GM12872 (cell line): ENCODE measurements at regions not wholly inside any gene's neighbourhood (a gene's known extent, or its start where the extent isn't known, plus 50 kb on each side); places are given as distances from the start of the nearest gene placed in this dataset.

Source experiments
- TF ChIP-seq, protein P1 (sequence below): IDR thresholded peaks from 3 replicates; pipeline ENCODE4 v1.5.1; 2011; ENCODE audit warnings: low read depth, mild to moderate bottlenecking, low read length, moderate library complexity; ENCODE audit not compliant: insufficient read depth

GRCh38 chr1:34610063-34610462 is 144.8 kb upstream of the GJB5 start:
- TF ChIP-seq, protein P1, sequence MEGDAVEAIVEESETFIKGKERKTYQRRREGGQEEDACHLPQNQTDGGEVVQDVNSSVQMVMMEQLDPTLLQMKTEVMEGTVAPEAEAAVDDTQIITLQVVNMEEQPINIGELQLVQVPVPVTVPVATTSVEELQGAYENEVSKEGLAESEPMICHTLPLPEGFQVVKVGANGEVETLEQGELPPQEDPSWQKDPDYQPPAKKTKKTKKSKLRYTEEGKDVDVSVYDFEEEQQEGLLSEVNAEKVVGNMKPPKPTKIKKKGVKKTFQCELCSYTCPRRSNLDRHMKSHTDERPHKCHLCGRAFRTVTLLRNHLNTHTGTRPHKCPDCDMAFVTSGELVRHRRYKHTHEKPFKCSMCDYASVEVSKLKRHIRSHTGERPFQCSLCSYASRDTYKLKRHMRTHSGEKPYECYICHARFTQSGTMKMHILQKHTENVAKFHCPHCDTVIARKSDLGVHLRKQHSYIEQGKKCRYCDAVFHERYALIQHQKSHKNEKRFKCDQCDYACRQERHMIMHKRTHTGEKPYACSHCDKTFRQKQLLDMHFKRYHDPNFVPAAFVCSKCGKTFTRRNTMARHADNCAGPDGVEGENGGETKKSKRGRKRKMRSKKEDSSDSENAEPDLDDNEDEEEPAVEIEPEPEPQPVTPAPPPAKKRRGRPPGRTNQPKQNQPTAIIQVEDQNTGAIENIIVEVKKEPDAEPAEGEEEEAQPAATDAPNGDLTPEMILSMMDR = no peak

- TF ChIP-seq, protein P1 = no peak
Observed at GRCh38 chr1:34611571-34611970, 143.3 kb upstream of the GJB5 start.

DNA sequence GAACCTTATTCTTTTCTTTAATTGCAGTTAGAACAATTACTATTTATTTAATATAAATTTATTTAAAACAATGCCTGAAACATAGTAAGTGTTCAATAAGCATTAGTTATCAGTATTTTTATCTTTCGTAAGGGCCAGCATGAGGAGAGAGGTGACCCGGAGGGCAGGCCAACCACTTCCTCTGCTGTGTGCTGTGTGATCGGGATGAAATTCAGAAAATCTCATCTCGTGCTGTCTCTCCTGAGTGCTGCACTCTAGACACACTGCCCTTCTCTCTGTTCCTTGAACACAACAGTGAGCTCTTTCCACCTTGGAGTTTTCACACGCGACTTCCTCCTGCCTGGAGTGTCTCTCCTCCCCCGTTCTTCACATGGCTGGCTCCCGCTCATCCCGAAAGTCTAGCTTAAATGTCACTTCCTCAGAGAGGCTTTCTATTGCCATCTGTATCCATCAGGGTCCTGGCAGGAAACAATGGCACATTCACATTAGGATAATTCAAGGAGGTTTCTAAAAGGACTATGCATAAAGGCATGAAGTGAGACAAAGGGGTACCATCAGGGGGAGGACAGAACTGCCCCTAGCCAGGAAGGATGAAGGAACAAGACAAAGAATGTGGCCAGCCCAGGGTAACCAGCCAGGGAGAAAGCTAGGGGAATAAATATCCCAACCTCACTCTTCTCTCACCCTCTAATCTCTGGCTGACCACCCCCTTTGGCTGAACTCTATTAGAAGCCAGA is 142.6 kb upstream of the GJB5 start:
- TF ChIP-seq, protein P1 = no peak

DNA sequence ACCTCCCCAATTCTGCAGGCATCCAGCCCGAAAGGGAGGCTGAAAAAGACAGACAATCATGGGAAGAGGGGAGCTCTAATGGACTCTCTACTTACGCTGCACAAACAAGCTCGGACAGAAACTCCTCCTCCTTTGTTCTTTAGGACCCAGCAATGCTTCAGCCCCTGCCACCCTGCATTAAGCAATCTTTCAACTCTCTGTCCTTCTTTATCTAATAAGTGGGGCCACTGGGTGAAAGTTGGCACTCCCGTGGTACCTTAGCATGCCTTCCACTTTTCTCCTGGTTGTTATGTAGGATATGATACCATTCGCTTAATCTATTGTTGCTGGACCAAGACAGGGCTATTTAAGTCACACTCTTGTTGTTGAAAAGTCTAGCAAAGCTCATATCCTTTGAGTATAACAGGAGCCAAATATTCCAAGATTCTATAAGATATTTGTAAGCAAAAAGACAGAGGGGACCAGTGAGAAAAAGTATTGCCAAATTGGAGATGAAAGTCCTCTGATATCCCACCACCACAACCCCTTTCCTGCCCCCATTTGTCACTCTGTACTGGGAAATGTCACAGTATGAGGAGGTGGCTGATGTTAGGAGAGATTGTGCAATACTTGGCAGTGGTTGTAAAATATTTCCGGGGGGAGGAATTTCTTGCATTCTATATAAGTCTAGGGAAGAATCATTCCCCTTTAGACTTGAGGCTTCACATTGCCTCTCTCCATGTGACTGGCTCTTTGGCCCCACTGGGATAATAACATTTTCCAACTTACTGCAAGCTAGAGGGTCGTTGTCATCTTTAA is 137.3 kb upstream of the GJB5 start:
- TF ChIP-seq, protein P1 = no peak

- TF ChIP-seq, protein P1 = no peak
Observed at GRCh38 chr1:34618381-34618780, 136.5 kb upstream of the GJB5 start.

DNA sequence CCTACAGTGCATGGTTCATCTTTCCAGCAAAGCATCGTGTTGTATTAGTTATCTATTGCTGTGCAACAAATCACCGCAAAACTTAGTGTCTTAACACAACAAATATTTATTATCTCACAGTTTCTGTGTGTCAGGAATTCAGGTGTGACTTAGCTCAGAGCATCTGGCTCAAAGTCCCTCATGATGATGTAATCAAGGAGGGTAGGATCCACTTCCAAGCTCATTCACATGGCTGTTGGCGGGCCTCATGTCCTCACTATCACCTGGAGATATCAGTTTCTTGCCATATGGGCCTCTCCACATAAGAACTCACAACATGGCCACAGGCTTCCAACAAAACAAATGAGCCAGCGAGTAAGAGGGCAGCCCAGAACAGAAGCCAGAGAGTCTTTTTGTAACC is 135.6 kb upstream of the GJB5 start:
- TF ChIP-seq, protein P1 = no peak

GRCh38 chr1:34621916-34622315 is 132.9 kb upstream of the GJB5 start:
- TF ChIP-seq, protein P1 = no peak
